ENCODE measurements at regions not wholly inside any gene's neighbourhood (a gene's known extent, or its start where the extent isn't known, plus 50 kb on each side); places are given as distances from the start of the nearest gene placed in this dataset.

DNA sequence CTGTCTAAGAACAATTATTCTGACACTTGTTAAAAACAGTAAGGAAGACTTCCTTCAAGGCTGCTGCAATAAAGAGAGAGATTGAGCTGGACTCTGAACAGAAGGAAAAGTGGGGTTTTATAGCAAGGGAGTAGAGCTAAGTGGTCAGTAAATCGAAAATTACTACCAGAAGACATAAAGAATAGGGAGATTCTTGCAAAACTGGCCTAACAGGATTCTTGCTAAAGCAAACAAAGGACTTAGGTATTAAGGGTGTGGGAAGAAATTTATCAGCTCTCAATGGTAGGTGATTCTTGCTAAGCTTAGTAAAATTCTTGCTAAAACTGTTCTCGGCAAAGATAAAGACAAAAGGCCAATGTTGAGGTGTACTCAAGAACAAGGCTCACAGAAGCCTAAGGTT is 300.5 kb downstream of the SLCO4C1 start:
- intact Hi-C loops (cut with DNase I): no loop called here
- Histone ChIP-seq H3K36me3 (ENCODE audit: control insufficient read depth in 2 of 3, insufficient read depth in 3 of 3, low read length in 3 of 3) (no peaks in the 10 kb centered on the region), H3K9ac (ENCODE audit: low read length in 3 of 3) (no peak overlapping the region), H3K4me1 (ENCODE audit: control insufficient read depth in 2 of 3, insufficient read depth in 2 of 3, low read depth in 1 of 3, low read length in 3 of 3) (no peaks in the 10 kb centered on the region), H3K27me3 (ENCODE audit: control insufficient read depth, insufficient read depth, low read length) (no peaks in the 10 kb centered on the region), H3K9me3 (ENCODE audit: control insufficient read depth in 2 of 3, insufficient read depth in 1 of 3, low read length in 3 of 3) (no peaks in the 10 kb centered on the region), H3K4me3 (ENCODE audit: low read length in 3 of 3) (no peak overlapping the region), H3K27ac (ENCODE audit: low read depth in 2 of 2, low read length in 2 of 2) (no peak overlapping the region)
- DNase-seq (peak in 2 of 5 donors; percentile 8 to 21), FAIRE-seq (no peak)
- no peak for TF ChIP-seq CTCF (IDR thresholded peaks at IDR 0.05; ENCODE audit: borderline replicate concordance, extremely low read depth, insufficient read depth)

DNA sequence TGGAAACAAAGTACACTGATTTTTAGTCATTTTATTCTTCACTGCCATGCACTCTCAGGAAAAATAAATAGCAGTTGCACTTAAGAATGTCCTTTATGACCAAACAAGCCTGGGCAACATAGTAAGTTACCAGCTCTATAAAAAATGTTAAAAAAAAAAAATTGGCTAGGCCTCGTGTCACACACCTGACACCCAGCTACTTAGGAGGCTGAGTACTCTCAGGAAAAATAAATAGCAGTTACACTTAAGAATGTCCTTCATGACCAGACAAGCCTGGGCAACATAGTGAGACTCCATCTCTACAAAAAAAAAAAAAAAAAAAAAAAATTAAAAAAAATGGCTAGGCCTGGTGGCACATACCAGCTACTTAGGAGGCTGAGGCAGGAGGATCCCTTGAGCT is 304.6 kb downstream of the SLCO4C1 start:
- intact Hi-C loops (cut with DNase I): no loop called here

DNA sequence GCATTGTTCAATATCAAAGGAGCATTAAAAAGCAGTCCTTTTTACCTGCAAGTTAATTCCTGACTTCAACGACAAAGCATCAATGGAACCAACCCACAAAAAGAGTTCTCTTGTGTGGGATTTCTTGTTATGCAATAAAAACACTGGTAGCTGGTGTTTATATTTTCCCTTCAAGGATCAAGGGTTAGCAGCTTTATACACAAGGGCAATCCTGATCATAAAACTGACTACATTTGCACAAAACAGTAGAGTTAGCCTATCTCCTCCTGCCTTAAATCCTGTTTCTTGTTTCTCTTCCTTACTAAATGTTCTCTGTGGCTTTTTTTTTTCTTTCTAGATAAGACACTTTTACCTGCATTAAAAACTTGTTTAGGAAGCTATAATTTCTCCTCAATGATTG is 306.4 kb downstream of the SLCO4C1 start:
- H3K27me3 ChIP-seq (ENCODE audit: control insufficient read depth, insufficient read depth, low read length): no peaks in the 10 kb centered on the region
- no peak for TF ChIP-seq CTCF (IDR thresholded peaks at IDR 0.05; ENCODE audit: borderline replicate concordance, extremely low read depth, insufficient read depth)
- no peak overlapping the region for H3K9ac ChIP-seq (ENCODE audit: low read length in 3 of 3)
- H3K36me3 ChIP-seq (ENCODE audit: control insufficient read depth in 2 of 3, insufficient read depth in 3 of 3, low read length in 3 of 3): no peaks in the 10 kb centered on the region
- DNase-seq (no peak), FAIRE-seq (no peak)
- no peaks in the 10 kb centered on the region for H3K4me1 ChIP-seq (ENCODE audit: control insufficient read depth in 2 of 3, insufficient read depth in 2 of 3, low read depth in 1 of 3, low read length in 3 of 3)
- intact Hi-C loops (cut with DNase I): no loop called here
- H3K9me3 ChIP-seq (ENCODE audit: control insufficient read depth in 2 of 3, insufficient read depth in 1 of 3, low read length in 3 of 3): no peaks in the 10 kb centered on the region
- no peak overlapping the region for H3K4me3 ChIP-seq (ENCODE audit: low read length in 3 of 3)
- no peak overlapping the region for H3K27ac ChIP-seq (ENCODE audit: low read depth in 2 of 2, low read length in 2 of 2)

More for the DNA sequence above, 304.6 kb downstream of the SLCO4C1 start:
- no peak for TF ChIP-seq CTCF (IDR thresholded peaks at IDR 0.05; ENCODE audit: borderline replicate concordance, extremely low read depth, insufficient read depth)
- Histone ChIP-seq H3K4me3 (ENCODE audit: low read length in 3 of 3) (no peak overlapping the region), H3K27ac (ENCODE audit: low read depth in 2 of 2, low read length in 2 of 2) (no peak overlapping the region), H3K27me3 (ENCODE audit: control insufficient read depth, insufficient read depth, low read length) (no peaks in the 10 kb centered on the region), H3K9me3 (ENCODE audit: control insufficient read depth in 2 of 3, insufficient read depth in 1 of 3, low read length in 3 of 3) (no peaks in the 10 kb centered on the region), H3K36me3 (ENCODE audit: control insufficient read depth in 2 of 3, insufficient read depth in 3 of 3, low read length in 3 of 3) (no peaks in the 10 kb centered on the region), H3K9ac (ENCODE audit: low read length in 3 of 3) (no peak overlapping the region), H3K4me1 (ENCODE audit: control insufficient read depth in 2 of 3, insufficient read depth in 2 of 3, low read depth in 1 of 3, low read length in 3 of 3) (no peaks in the 10 kb centered on the region)
- FAIRE-seq (no peak), DNase-seq (no peak)

DNA sequence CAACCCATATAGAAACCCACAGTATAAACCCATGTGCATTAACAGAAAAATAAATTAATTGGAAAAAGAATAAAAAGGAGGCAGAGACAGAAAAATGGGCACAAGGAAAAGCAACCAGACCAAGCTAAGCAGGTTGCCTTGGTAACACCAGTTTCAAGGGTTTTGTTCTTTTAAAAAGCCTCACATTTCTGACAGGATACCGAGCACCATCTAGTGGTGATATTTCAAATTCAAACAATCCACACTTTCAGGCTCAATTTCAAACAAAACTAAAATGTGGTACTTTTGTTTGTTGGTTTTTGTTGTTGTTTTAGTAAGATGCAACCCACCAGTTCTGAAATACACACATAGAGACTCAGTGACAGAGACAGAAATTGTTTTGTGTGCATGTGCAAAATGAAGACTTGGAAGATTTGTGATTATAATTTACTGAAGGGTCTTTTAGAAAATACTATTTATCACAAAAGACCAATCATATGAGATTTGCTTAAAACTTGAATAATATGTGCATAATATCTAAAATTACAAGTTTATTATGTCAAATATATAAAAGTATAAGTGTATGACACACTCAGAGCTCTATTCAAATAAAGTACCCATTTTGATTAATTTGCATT is 318.2 kb downstream of the SLCO4C1 start:
- Histone ChIP-seq H3K36me3 (ENCODE audit: control insufficient read depth in 2 of 3, insufficient read depth in 3 of 3, low read length in 3 of 3) (no peaks in the 10 kb centered on the region), H3K4me1 (ENCODE audit: control insufficient read depth in 2 of 3, insufficient read depth in 2 of 3, low read depth in 1 of 3, low read length in 3 of 3) (no peaks in the 10 kb centered on the region), H3K9ac (ENCODE audit: low read length in 3 of 3) (no peak overlapping the region), H3K4me3 (ENCODE audit: low read length in 3 of 3) (no peak overlapping the region), H3K27ac (ENCODE audit: low read depth in 2 of 2, low read length in 2 of 2) (no peak overlapping the region), H3K27me3 (ENCODE audit: control insufficient read depth, insufficient read depth, low read length) (no peaks in the 10 kb centered on the region), H3K9me3 (ENCODE audit: control insufficient read depth in 2 of 3, insufficient read depth in 1 of 3, low read length in 3 of 3) (no peaks in the 10 kb centered on the region)
- TF ChIP-seq CTCF (IDR thresholded peaks at IDR 0.05; ENCODE audit: borderline replicate concordance, extremely low read depth, insufficient read depth): peak; percentile 31
- DNase-seq (peak in 2 of 5 donors; percentile 64 to 71), FAIRE-seq (peak; percentile 45)
- intact Hi-C loops (cut with DNase I): no loop called here
